ENCODE measurements at regions not wholly inside any gene's neighbourhood (a gene's known extent, or its start where the extent isn't known, plus 50 kb on each side); places are given as distances from the start of the nearest gene placed in this dataset.

DNA sequence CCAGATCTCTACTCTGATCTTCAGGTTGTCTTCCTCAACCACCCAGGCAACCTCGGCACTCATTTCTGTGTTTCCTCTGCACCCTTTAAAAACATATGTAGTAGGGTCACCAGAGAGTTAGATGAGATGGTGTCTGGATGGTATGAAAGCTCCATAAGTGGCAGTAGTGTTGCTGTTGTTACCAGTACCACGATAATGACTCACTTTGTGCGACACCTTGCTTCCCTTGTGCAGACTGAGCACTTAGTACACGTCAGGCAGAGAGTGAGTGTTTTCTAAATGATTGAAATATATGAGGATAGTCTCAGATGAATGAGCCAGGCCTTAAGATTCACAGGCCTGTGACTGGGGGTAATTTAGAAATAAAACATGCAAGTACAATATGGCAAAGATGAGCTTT is 188.7 kb downstream of the MAF start:
- no peak overlapping the region for H3K23ac ChIP-seq (ENCODE audit: low read length)

DNA sequence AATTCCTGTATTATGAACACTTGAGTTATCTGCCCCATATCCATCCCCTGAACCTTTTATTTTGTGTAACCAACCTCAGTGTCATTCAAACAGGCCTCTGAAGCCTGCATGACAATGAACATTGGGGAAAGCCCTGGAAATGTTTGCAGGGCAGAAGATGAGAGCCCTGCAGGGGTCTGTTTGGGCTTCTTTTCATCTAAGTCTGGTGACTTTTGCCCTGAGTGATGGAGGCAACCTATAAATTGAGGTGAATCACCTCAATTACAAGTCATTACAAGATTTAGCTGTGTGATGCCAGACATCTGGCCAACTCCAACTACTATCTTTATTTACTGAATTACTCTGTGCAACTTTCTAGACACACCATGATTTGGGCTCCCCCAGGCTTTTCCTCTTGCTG is 189.2 kb downstream of the MAF start:
- peaks cover 4 to 5% of the 10 kb centered on the region in 2 experiments for H3K4me1 ChIP-seq (ENCODE audit: control insufficient read depth in 1 of 2, insufficient read depth in 2 of 2, low read length in 2 of 2)
- H3K27me3 ChIP-seq (ENCODE audit: insufficient read depth, low read length), result no peaks in the 10 kb centered on the region
- H3K36me3 ChIP-seq (ENCODE audit: control insufficient read depth in 1 of 2, insufficient read depth in 2 of 2, low read length in 2 of 2), result no peaks in the 10 kb centered on the region
- no peak overlapping the region for H3K27ac ChIP-seq (ENCODE audit: low read depth, low read length)
- no peak overlapping the region for H4K8ac ChIP-seq (ENCODE audit: low read depth, low read length)
- H3K9me3 ChIP-seq (ENCODE audit: insufficient read depth, low read depth, low read length), result no peaks in the 10 kb centered on the region
- H3K23ac ChIP-seq (ENCODE audit: low read length), result no peak overlapping the region
- H3K4me3 ChIP-seq (ENCODE audit: low read depth, low read length), result no peak overlapping the region
- H3K79me1 ChIP-seq (ENCODE audit: low read length), result no peaks in the 10 kb centered on the region
- H3K79me2 ChIP-seq (ENCODE audit: control insufficient read depth, insufficient read depth, low read length, poor library complexity), result no peaks in the 10 kb centered on the region
- no peak overlapping the region for H2BK12ac ChIP-seq (ENCODE audit: low read length)
- no peak overlapping the region for H4K12ac ChIP-seq (ENCODE audit: low read depth, low read length)
- no peak overlapping the region for H3K9ac ChIP-seq (ENCODE audit: low read length)
- no peak for DNase-seq
- H2AK5ac ChIP-seq (ENCODE audit: low read length), result no peak overlapping the region
- no peak overlapping the region for H2AFZ ChIP-seq (ENCODE audit: insufficient read depth, low read length, poor library complexity)
- H4K91ac ChIP-seq (ENCODE audit: low read depth, low read length), result no peak overlapping the region
- no peak overlapping the region for H3K4me2 ChIP-seq (ENCODE audit: low read length)
- no peak overlapping the region for H3K14ac ChIP-seq (ENCODE audit: low read length)
- no peak overlapping the region for H2BK5ac ChIP-seq (ENCODE audit: low read depth, low read length, poor library complexity)
- no peak overlapping the region for H2BK120ac ChIP-seq (ENCODE audit: insufficient read depth, low read length, poor library complexity)
- H3K18ac ChIP-seq (ENCODE audit: low read length), result no peak overlapping the region
- H3K4ac ChIP-seq (ENCODE audit: low read depth, low read length), result no peak overlapping the region

More for the DNA sequence above, 188.7 kb downstream of the MAF start:
- Histone ChIP-seq H3K4me1 (ENCODE audit: control insufficient read depth in 1 of 2, insufficient read depth in 2 of 2, low read length in 2 of 2) (peaks cover 4 to 5% of the 10 kb centered on the region in 2 experiments), H3K9me3 (ENCODE audit: insufficient read depth, low read depth, low read length) (no peaks in the 10 kb centered on the region), H2AK5ac (ENCODE audit: low read length) (no peak overlapping the region), H3K79me2 (ENCODE audit: control insufficient read depth, insufficient read depth, low read length, poor library complexity) (no peaks in the 10 kb centered on the region), H2BK5ac (ENCODE audit: low read depth, low read length, poor library complexity) (no peak overlapping the region), H2BK120ac (ENCODE audit: insufficient read depth, low read length, poor library complexity) (no peak overlapping the region), H2AFZ (ENCODE audit: insufficient read depth, low read length, poor library complexity) (no peak overlapping the region), H2BK12ac (ENCODE audit: low read length) (no peak overlapping the region), H3K18ac (ENCODE audit: low read length) (no peak overlapping the region), H3K79me1 (ENCODE audit: low read length) (no peaks in the 10 kb centered on the region), H4K12ac (ENCODE audit: low read depth, low read length) (no peak overlapping the region), H3K4me3 (ENCODE audit: low read depth, low read length) (no peak overlapping the region), H3K4ac (ENCODE audit: low read depth, low read length) (no peak overlapping the region), H3K36me3 (ENCODE audit: control insufficient read depth in 1 of 2, insufficient read depth in 2 of 2, low read length in 2 of 2) (no peaks in the 10 kb centered on the region), H3K9ac (ENCODE audit: low read length) (no peak overlapping the region), H3K27me3 (ENCODE audit: insufficient read depth, low read length) (no peaks in the 10 kb centered on the region), H3K27ac (ENCODE audit: low read depth, low read length) (no peak overlapping the region), H3K4me2 (ENCODE audit: low read length) (no peak overlapping the region), H4K91ac (ENCODE audit: low read depth, low read length) (no peak overlapping the region), H4K8ac (ENCODE audit: low read depth, low read length) (no peak overlapping the region), H3K14ac (ENCODE audit: low read length) (no peak overlapping the region)
- WGBS (ENCODE audit: extremely low coverage, insufficient coverage, insufficient read length), result no CpG with 5 or more reads among the region's 4 CpGs
- no peak for DNase-seq

DNA sequence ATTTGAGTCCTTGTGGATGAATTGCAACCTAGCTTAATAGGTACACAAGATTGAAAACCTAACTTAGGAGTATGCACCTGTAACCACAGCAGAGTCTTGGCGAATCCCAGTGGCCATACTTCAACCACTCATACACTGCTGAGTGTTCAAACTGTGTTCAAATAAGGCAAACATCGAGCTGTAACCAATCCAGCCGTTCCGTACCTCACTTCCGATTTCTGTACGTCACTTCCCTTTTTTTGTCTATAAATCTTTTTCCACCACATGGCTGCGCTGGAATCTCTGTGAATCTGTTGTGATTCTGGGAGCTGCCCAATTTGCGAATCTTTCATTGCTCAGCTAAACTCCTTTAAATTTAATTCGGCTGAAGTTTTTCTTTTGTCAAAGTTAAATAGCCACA is 190.6 kb downstream of the MAF start:
- Histone ChIP-seq H2BK12ac (ENCODE audit: low read length) (no peak overlapping the region), H3K4ac (ENCODE audit: low read depth, low read length) (no peak overlapping the region), H4K8ac (ENCODE audit: low read depth, low read length) (no peak overlapping the region), H4K12ac (ENCODE audit: low read depth, low read length) (no peak overlapping the region), H2BK5ac (ENCODE audit: low read depth, low read length, poor library complexity) (no peak overlapping the region), H3K9ac (ENCODE audit: low read length) (no peak overlapping the region), H3K4me3 (ENCODE audit: low read depth, low read length) (no peak overlapping the region), H3K79me2 (ENCODE audit: control insufficient read depth, insufficient read depth, low read length, poor library complexity) (no peaks in the 10 kb centered on the region), H3K14ac (ENCODE audit: low read length) (no peak overlapping the region), H3K27ac (ENCODE audit: low read depth, low read length) (no peak overlapping the region), H2BK120ac (ENCODE audit: insufficient read depth, low read length, poor library complexity) (no peak overlapping the region), H3K4me2 (ENCODE audit: low read length) (no peak overlapping the region), H2AFZ (ENCODE audit: insufficient read depth, low read length, poor library complexity) (no peak overlapping the region), H3K79me1 (ENCODE audit: low read length) (no peaks in the 10 kb centered on the region), H3K23ac (ENCODE audit: low read length) (no peak overlapping the region), H2AK5ac (ENCODE audit: low read length) (no peak overlapping the region), H3K4me1 (ENCODE audit: control insufficient read depth in 1 of 2, insufficient read depth in 2 of 2, low read length in 2 of 2) (peaks cover 4 to 5% of the 10 kb centered on the region in 2 experiments), H3K9me3 (ENCODE audit: insufficient read depth, low read depth, low read length) (no peaks in the 10 kb centered on the region), H3K27me3 (ENCODE audit: insufficient read depth, low read length) (no peaks in the 10 kb centered on the region), H4K91ac (ENCODE audit: low read depth, low read length) (no peak overlapping the region), H3K18ac (ENCODE audit: low read length) (no peak overlapping the region), H3K36me3 (ENCODE audit: control insufficient read depth in 1 of 2, insufficient read depth in 2 of 2, low read length in 2 of 2) (no peaks in the 10 kb centered on the region)
- no peak for DNase-seq
- WGBS (ENCODE audit: extremely low coverage, insufficient coverage, insufficient read length), result no CpG with 5 or more reads among the region's 9 CpGs

DNA sequence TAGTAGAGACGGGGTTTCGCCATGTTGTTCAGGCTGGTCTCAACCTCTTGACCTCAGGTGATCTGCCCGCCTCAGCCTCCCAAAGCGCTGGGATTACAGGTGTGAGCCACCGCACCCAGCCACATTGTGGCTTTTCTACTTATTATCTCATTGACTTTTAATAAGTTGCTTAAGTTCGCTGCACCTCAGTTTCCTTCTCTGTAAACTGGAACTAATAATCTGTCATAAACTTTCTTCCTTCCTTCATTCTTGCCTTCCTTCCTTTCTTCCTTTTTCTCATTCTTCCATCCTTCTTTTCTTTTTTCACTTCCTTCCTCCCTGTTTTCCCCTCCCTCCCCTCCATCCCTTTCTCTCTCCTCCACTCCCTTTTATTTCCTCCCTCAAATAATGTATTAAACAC is 192.2 kb downstream of the MAF start:
- H3K9me3 ChIP-seq (ENCODE audit: insufficient read depth, low read depth, low read length), result no peaks in the 10 kb centered on the region
- H3K36me3 ChIP-seq (ENCODE audit: control insufficient read depth in 1 of 2, insufficient read depth in 2 of 2, low read length in 2 of 2), result no peaks in the 10 kb centered on the region
- H3K27ac ChIP-seq (ENCODE audit: low read depth, low read length), result no peak overlapping the region
- no peaks in the 10 kb centered on the region for H3K27me3 ChIP-seq (ENCODE audit: insufficient read depth, low read length)
- H3K14ac ChIP-seq (ENCODE audit: low read length), result no peak overlapping the region
- no CpG with 5 or more reads among the region's 6 CpGs for WGBS (ENCODE audit: extremely low coverage, insufficient coverage, insufficient read length)
- no peak overlapping the region for H2BK120ac ChIP-seq (ENCODE audit: insufficient read depth, low read length, poor library complexity)
- H3K23ac ChIP-seq (ENCODE audit: low read length), result no peak overlapping the region
- H2AFZ ChIP-seq (ENCODE audit: insufficient read depth, low read length, poor library complexity), result no peak overlapping the region
- H3K18ac ChIP-seq (ENCODE audit: low read length), result no peak overlapping the region
- no peaks in the 10 kb centered on the region for H3K79me2 ChIP-seq (ENCODE audit: control insufficient read depth, insufficient read depth, low read length, poor library complexity)
- DNase-seq, result no peak
- H3K4ac ChIP-seq (ENCODE audit: low read depth, low read length), result no peak overlapping the region
- no peak overlapping the region for H3K9ac ChIP-seq (ENCODE audit: low read length)
- H3K4me3 ChIP-seq (ENCODE audit: low read depth, low read length), result no peak overlapping the region
- H3K4me1 ChIP-seq (ENCODE audit: control insufficient read depth in 1 of 2, insufficient read depth in 2 of 2, low read length in 2 of 2), result peaks cover 4 to 5% of the 10 kb centered on the region in 2 experiments
- H3K4me2 ChIP-seq (ENCODE audit: low read length), result no peak overlapping the region
- H4K12ac ChIP-seq (ENCODE audit: low read depth, low read length), result no peak overlapping the region
- H2BK5ac ChIP-seq (ENCODE audit: low read depth, low read length, poor library complexity), result no peak overlapping the region
- no peaks in the 10 kb centered on the region for H3K79me1 ChIP-seq (ENCODE audit: low read length)
- H4K91ac ChIP-seq (ENCODE audit: low read depth, low read length), result no peak overlapping the region
- no peak overlapping the region for H4K8ac ChIP-seq (ENCODE audit: low read depth, low read length)
- no peak overlapping the region for H2BK12ac ChIP-seq (ENCODE audit: low read length)
- no peak overlapping the region for H2AK5ac ChIP-seq (ENCODE audit: low read length)

All from trophoblast cell (in vitro differentiated cells and primary cell).